CD4-positive, CD25-positive, alpha-beta regulatory T cell (primary cell): ENCODE measurements at regions not wholly inside any gene's neighbourhood (a gene's known extent, or its start where the extent isn't known, plus 50 kb on each side); places are given as distances from the start of the nearest gene placed in this dataset.

Source experiments
- ATAC-seq, 2 donors: fragments of 150-1000 bp; cut with Tn5 transposase; one replicate each; pipeline ENCODE4 v1.10.0; 2021; ENCODE audit warnings: low read depth in 2 of 2, moderate number of reproducible peaks in 2 of 2, moderate library complexity in 1 of 2
- DNase-seq, 3 donors: peaks; one replicate each; pipeline versions ENCODE4 v3.0.0 to v3.0.0-alpha.2; 2012 to 2022; ENCODE audit warnings: mixed read lengths in 1 of 3
- H3K27ac ChIP-seq: one replicate; pipeline ENCODE4 v1.7.0; 2013; ENCODE audit warnings: mild to moderate bottlenecking, low read length; ENCODE audit not compliant: insufficient read depth, poor library complexity, severe bottlenecking
- H3K27me3 ChIP-seq: one replicate; pipeline ENCODE4 v1.7.0; 2013; ENCODE audit warnings: low read length; ENCODE audit not compliant: control insufficient read depth, insufficient read depth
- H3K36me3 ChIP-seq: one replicate; pipeline ENCODE4 v1.7.0; 2013; ENCODE audit warnings: mild to moderate bottlenecking, low read length, moderate library complexity; ENCODE audit not compliant: control insufficient read depth, insufficient read depth
- H3K4me1 ChIP-seq: 2 replicates; pipeline ENCODE4 v1.7.0; 2013; ENCODE audit warnings: mild to moderate bottlenecking, low read length; ENCODE audit not compliant: insufficient read depth, control insufficient read depth, poor library complexity, severe bottlenecking
- H3K4me3 ChIP-seq: one replicate; pipeline ENCODE4 v1.7.0; 2013; ENCODE audit warnings: low read depth, mild to moderate bottlenecking, low read length, moderate library complexity
- H3K9me3 ChIP-seq, 2 experiments: 1 replicate in 1 of 2; 2 replicates in 1 of 2; pipeline ENCODE4 v1.7.0; 2013; ENCODE audit warnings: low read length in 2 of 2, mild to moderate bottlenecking in 1 of 2, moderate library complexity in 1 of 2; ENCODE audit not compliant: control insufficient read depth in 2 of 2
- H3K27ac Mint-ChIP-seq, 3 donors: one replicate each; pipeline ENCODE4 v1.8.0; 2020 to 2022; ENCODE audit warnings: mild to moderate bottlenecking in 3 of 3, mixed read lengths in 3 of 3, moderate library complexity in 2 of 3
- H3K27me3 Mint-ChIP-seq: one replicate; pipeline ENCODE4 v1.8.0; 2022; ENCODE audit warnings: mild to moderate bottlenecking, mixed read lengths
- H3K36me3 Mint-ChIP-seq: one replicate; pipeline ENCODE4 v1.8.0; 2020; ENCODE audit warnings: mixed read lengths
- H3K4me1 Mint-ChIP-seq, 4 donors: one replicate each; pipeline ENCODE4 v1.8.0; 2020 to 2022; ENCODE audit warnings: mixed read lengths in 4 of 4, mild to moderate bottlenecking in 1 of 4
- H3K4me3 Mint-ChIP-seq, 4 donors: one replicate each; pipeline ENCODE4 v1.8.0; 2020 to 2022; ENCODE audit warnings: mild to moderate bottlenecking in 4 of 4, mixed read lengths in 4 of 4, moderate library complexity in 3 of 4
- H3K9me3 Mint-ChIP-seq, 7 donors: one replicate each; pipeline ENCODE4 v1.8.0; 2020 to 2022; ENCODE audit warnings: mixed read lengths in 7 of 7, mild to moderate bottlenecking in 3 of 7, moderate library complexity in 2 of 7

- Histone ChIP-seq H3K27me3 (no peaks in the 10 kb centered on the region), H3K9me3 (no peaks in the 10 kb centered on the region), H3K36me3 (no peaks in the 10 kb centered on the region), H3K27ac (no peak overlapping the region), H3K4me1 (no peaks in the 10 kb centered on the region), H3K4me3 (no peak overlapping the region)
- Mint-ChIP-seq H3K36me3 (no peaks in the 10 kb centered on the region), H3K27ac (no peak overlapping the region), H3K4me1 (no peaks in the 10 kb centered on the region), H3K9me3 (peaks cover 0 to 4% (median 0%) of the 10 kb centered on the region in 7 donors), H3K4me3 (no peak overlapping the region), H3K27me3 (peaks cover 4% of the 10 kb centered on the region)
- DNase-seq (no peak), ATAC-seq (no peak)
Measured at GRCh38 chr12:25759752-25760151, 198.7 kb upstream of the RASSF8 start.

GRCh38 chr12:25761356-25761755 lies 197.1 kb upstream of the RASSF8 start:
- ATAC-seq = no peak
- no peaks in the 10 kb centered on the region for H3K9me3 ChIP-seq
- no peak for DNase-seq
- Mint-ChIP-seq H3K36me3 (no peaks in the 10 kb centered on the region), H3K4me3 (no peak overlapping the region), H3K27ac (no peak overlapping the region), H3K27me3 (peaks cover 4% of the 10 kb centered on the region), H3K4me1 (no peaks in the 10 kb centered on the region), H3K9me3 (peaks cover 0 to 4% (median 0%) of the 10 kb centered on the region in 7 donors)
- H3K4me3 ChIP-seq = no peak overlapping the region
- no peaks in the 10 kb centered on the region for H3K4me1 ChIP-seq
- no peak overlapping the region for H3K27ac ChIP-seq
- no peaks in the 10 kb centered on the region for H3K36me3 ChIP-seq
- no peaks in the 10 kb centered on the region for H3K27me3 ChIP-seq

- DNase-seq = no peak
- H3K27me3 ChIP-seq = no peaks in the 10 kb centered on the region
- H3K4me1 ChIP-seq = no peaks in the 10 kb centered on the region
- Mint-ChIP-seq H3K4me1 (no peaks in the 10 kb centered on the region), H3K36me3 (no peaks in the 10 kb centered on the region), H3K27me3 (peaks cover 4% of the 10 kb centered on the region), H3K9me3 (peaks cover 0 to 4% (median 0%) of the 10 kb centered on the region in 7 donors), H3K27ac (no peak overlapping the region), H3K4me3 (no peak overlapping the region)
- H3K4me3 ChIP-seq = no peak overlapping the region
- ATAC-seq = no peak
- H3K27ac ChIP-seq = no peak overlapping the region
- no peaks in the 10 kb centered on the region for H3K9me3 ChIP-seq
- no peaks in the 10 kb centered on the region for H3K36me3 ChIP-seq
Measured at GRCh38 chr12:25764409-25764808, 194.1 kb upstream of the RASSF8 start.

GRCh38 chr12:25764892-25765291 lies 193.6 kb upstream of the RASSF8 start:
- Mint-ChIP-seq H3K36me3 (no peaks in the 10 kb centered on the region), H3K27ac (no peak overlapping the region), H3K9me3 (peaks cover 0 to 4% (median 0%) of the 10 kb centered on the region in 7 donors), H3K27me3 (peaks cover 4% of the 10 kb centered on the region), H3K4me3 (no peak overlapping the region), H3K4me1 (no peaks in the 10 kb centered on the region)
- Histone ChIP-seq H3K9me3 (no peaks in the 10 kb centered on the region), H3K4me3 (no peak overlapping the region), H3K4me1 (no peaks in the 10 kb centered on the region), H3K36me3 (no peaks in the 10 kb centered on the region), H3K27me3 (no peaks in the 10 kb centered on the region), H3K27ac (no peak overlapping the region)
- DNase-seq (no peak), ATAC-seq (no peak)

GRCh38 chr12:25767606-25768005 lies 190.9 kb upstream of the RASSF8 start:
- Mint-ChIP-seq H3K4me3 (no peak overlapping the region), H3K27me3 (peaks cover under 1% of the 10 kb centered on the region), H3K36me3 (no peaks in the 10 kb centered on the region), H3K9me3 (peaks cover 0 to 2% (median 0%) of the 10 kb centered on the region in 7 donors), H3K27ac (no peak overlapping the region), H3K4me1 (no peaks in the 10 kb centered on the region)
- DNase-seq (no peak), ATAC-seq (no peak)
- no peak overlapping the region for H3K4me3 ChIP-seq
- no peaks in the 10 kb centered on the region for H3K27me3 ChIP-seq
- H3K9me3 ChIP-seq = no peaks in the 10 kb centered on the region
- no peaks in the 10 kb centered on the region for H3K36me3 ChIP-seq
- H3K27ac ChIP-seq = no peak overlapping the region
- H3K4me1 ChIP-seq = no peaks in the 10 kb centered on the region

GRCh38 chr12:25768151-25768550 lies 190.3 kb upstream of the RASSF8 start:
- no peak for ATAC-seq
- Mint-ChIP-seq H3K27ac (no peak overlapping the region), H3K9me3 (peaks cover 0 to 2% (median 0%) of the 10 kb centered on the region in 7 donors), H3K36me3 (no peaks in the 10 kb centered on the region), H3K4me1 (no peaks in the 10 kb centered on the region), H3K27me3 (no peaks in the 10 kb centered on the region), H3K4me3 (no peak overlapping the region)
- no peak overlapping the region for H3K4me3 ChIP-seq
- no peak for DNase-seq
- H3K27me3 ChIP-seq = no peaks in the 10 kb centered on the region
- no peaks in the 10 kb centered on the region for H3K36me3 ChIP-seq
- H3K4me1 ChIP-seq = no peaks in the 10 kb centered on the region
- no peak overlapping the region for H3K27ac ChIP-seq
- no peaks in the 10 kb centered on the region for H3K9me3 ChIP-seq

GRCh38 chr12:25769082-25769945 lies 189.2 kb upstream of the RASSF8 start:
- Mint-ChIP-seq H3K27ac (no peak overlapping the region), H3K9me3 (peaks cover 0 to 2% (median 0%) of the 10 kb centered on the region in 7 donors), H3K36me3 (no peaks in the 10 kb centered on the region), H3K4me3 (no peak overlapping the region), H3K27me3 (no peaks in the 10 kb centered on the region), H3K4me1 (no peaks in the 10 kb centered on the region)
- no peaks in the 10 kb centered on the region for H3K4me1 ChIP-seq
- H3K4me3 ChIP-seq = no peak overlapping the region
- H3K9me3 ChIP-seq = no peaks in the 10 kb centered on the region
- DNase-seq (no peak), ATAC-seq (no peak)
- H3K27ac ChIP-seq = no peak overlapping the region
- H3K36me3 ChIP-seq = no peaks in the 10 kb centered on the region
- no peaks in the 10 kb centered on the region for H3K27me3 ChIP-seq

- no peak overlapping the region for H3K27ac ChIP-seq
- no peaks in the 10 kb centered on the region for H3K36me3 ChIP-seq
- Mint-ChIP-seq H3K27me3 (no peaks in the 10 kb centered on the region), H3K9me3 (peaks cover 0 to 2% (median 0%) of the 10 kb centered on the region in 7 donors), H3K4me1 (no peaks in the 10 kb centered on the region), H3K36me3 (no peaks in the 10 kb centered on the region), H3K27ac (no peak overlapping the region), H3K4me3 (no peak overlapping the region)
- no peaks in the 10 kb centered on the region for H3K27me3 ChIP-seq
- no peaks in the 10 kb centered on the region for H3K4me1 ChIP-seq
- H3K4me3 ChIP-seq = no peak overlapping the region
- DNase-seq (no peak), ATAC-seq (no peak)
- no peaks in the 10 kb centered on the region for H3K9me3 ChIP-seq
Measured at GRCh38 chr12:25771041-25771440, 187.4 kb upstream of the RASSF8 start.
